ENCODE measurements at regions not wholly inside any gene's neighbourhood (a gene's known extent, or its start where the extent isn't known, plus 50 kb on each side); places are given as distances from the start of the nearest gene placed in this dataset.

DNA sequence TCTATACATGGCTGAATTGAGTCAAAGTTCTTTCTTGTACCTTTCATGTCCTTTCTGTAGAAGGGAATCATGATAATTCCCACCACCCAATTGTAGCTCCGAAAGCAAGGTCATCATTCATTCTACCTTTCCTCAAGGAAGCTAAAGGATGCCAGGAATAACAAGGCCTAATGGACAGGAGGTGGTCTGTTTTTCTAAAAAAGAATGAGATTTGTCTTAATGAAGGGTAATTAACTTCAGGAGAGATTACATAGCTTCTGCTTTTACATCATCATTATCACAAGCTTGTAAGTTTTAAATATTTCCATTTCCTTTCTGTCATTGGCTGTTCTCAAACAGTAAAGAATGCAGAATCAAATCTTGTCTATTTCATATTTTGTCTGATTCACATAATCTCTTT is 249.5 kb upstream of the SORCS1 start:
- Histone ChIP-seq H4K20me1 (ENCODE audit: control insufficient read depth, extremely low read depth, insufficient read depth, low read length) (no peaks in the 10 kb centered on the region), H3K27ac (ENCODE audit: insufficient read depth, low read length) (no peak overlapping the region), H3K9ac (ENCODE audit: insufficient read depth, low read length) (no peak overlapping the region), H2AFZ (ENCODE audit: low read length) (no peak overlapping the region), H3K4me2 (ENCODE audit: extremely low read depth, insufficient read depth, low read length) (no peak overlapping the region), H3K4me1 (ENCODE audit: control insufficient read depth, extremely low read depth, insufficient read depth, low read length) (no peaks in the 10 kb centered on the region), H3K79me2 (ENCODE audit: control insufficient read depth, insufficient read depth, low read length) (no peaks in the 10 kb centered on the region), H3K4me3 (replicated peaks in 1 of 4; ENCODE audit: control extremely low read depth in 1 of 4, insufficient read depth in 1 of 4, low read depth in 3 of 4, low read length in 4 of 4) (no peak overlapping the region), H3K27me3 (ENCODE audit: control insufficient read depth, insufficient read depth, low read length) (no peaks in the 10 kb centered on the region), H3K36me3 (ENCODE audit: control insufficient read depth, insufficient read depth, low read length) (no peaks in the 10 kb centered on the region), H3K9me3 (ENCODE audit: control insufficient read depth, insufficient read depth, low read depth, low read length) (no peaks in the 10 kb centered on the region)
- TF ChIP-seq, protein P1, sequence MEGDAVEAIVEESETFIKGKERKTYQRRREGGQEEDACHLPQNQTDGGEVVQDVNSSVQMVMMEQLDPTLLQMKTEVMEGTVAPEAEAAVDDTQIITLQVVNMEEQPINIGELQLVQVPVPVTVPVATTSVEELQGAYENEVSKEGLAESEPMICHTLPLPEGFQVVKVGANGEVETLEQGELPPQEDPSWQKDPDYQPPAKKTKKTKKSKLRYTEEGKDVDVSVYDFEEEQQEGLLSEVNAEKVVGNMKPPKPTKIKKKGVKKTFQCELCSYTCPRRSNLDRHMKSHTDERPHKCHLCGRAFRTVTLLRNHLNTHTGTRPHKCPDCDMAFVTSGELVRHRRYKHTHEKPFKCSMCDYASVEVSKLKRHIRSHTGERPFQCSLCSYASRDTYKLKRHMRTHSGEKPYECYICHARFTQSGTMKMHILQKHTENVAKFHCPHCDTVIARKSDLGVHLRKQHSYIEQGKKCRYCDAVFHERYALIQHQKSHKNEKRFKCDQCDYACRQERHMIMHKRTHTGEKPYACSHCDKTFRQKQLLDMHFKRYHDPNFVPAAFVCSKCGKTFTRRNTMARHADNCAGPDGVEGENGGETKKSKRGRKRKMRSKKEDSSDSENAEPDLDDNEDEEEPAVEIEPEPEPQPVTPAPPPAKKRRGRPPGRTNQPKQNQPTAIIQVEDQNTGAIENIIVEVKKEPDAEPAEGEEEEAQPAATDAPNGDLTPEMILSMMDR (conservative IDR thresholded peaks at IDR 0.05 in 1 of 2, IDR thresholded peaks at IDR 0.05 in 1 of 2; ENCODE audit: low read depth in 1 of 2, low read length in 2 of 2): no peak
- TF ChIP-seq EZH2 (IDR thresholded peaks at IDR 0.05; ENCODE audit: low read length, missing control alignments): no peak
- no peak for DNase-seq (ENCODE audit: low read depth in 2 of 2)

DNA sequence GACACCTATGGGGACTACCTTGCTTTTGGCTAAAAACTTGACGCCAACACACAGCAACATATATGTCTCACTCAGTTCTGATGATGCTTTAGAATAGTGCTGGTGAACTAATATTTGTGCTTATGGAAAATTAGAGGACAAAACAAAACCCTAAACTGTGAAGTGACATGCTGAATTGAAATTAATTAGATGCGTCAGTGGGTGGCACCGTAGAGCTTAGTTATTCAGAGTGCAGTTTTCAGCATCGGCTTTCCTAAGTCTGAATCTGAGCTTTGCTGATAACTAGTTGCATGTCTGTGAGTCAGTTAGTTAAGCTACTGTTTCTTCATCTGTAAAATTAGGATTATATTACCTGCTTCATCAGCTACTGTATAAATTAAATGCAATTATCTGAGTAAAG is 245.0 kb upstream of the SORCS1 start:
- H3K4me3 ChIP-seq (replicated peaks in 1 of 4; ENCODE audit: control extremely low read depth in 1 of 4, insufficient read depth in 1 of 4, low read depth in 3 of 4, low read length in 4 of 4): no peak overlapping the region
- no peak overlapping the region for H3K27ac ChIP-seq (ENCODE audit: insufficient read depth, low read length)
- no peaks in the 10 kb centered on the region for H4K20me1 ChIP-seq (ENCODE audit: control insufficient read depth, extremely low read depth, insufficient read depth, low read length)
- no peak overlapping the region for H3K9ac ChIP-seq (ENCODE audit: insufficient read depth, low read length)
- no peak for TF ChIP-seq EZH2 (IDR thresholded peaks at IDR 0.05; ENCODE audit: low read length, missing control alignments)
- no peak overlapping the region for H2AFZ ChIP-seq (ENCODE audit: low read length)
- H3K79me2 ChIP-seq (ENCODE audit: control insufficient read depth, insufficient read depth, low read length): no peaks in the 10 kb centered on the region
- H3K4me2 ChIP-seq (ENCODE audit: extremely low read depth, insufficient read depth, low read length): no peak overlapping the region
- H3K4me1 ChIP-seq (ENCODE audit: control insufficient read depth, extremely low read depth, insufficient read depth, low read length): no peaks in the 10 kb centered on the region
- no peaks in the 10 kb centered on the region for H3K36me3 ChIP-seq (ENCODE audit: control insufficient read depth, insufficient read depth, low read length)
- no peaks in the 10 kb centered on the region for H3K27me3 ChIP-seq (ENCODE audit: control insufficient read depth, insufficient read depth, low read length)
- H3K9me3 ChIP-seq (ENCODE audit: control insufficient read depth, insufficient read depth, low read depth, low read length): no peaks in the 10 kb centered on the region
- DNase-seq (ENCODE audit: low read depth in 2 of 2): peak; percentile 5 to 23

DNA sequence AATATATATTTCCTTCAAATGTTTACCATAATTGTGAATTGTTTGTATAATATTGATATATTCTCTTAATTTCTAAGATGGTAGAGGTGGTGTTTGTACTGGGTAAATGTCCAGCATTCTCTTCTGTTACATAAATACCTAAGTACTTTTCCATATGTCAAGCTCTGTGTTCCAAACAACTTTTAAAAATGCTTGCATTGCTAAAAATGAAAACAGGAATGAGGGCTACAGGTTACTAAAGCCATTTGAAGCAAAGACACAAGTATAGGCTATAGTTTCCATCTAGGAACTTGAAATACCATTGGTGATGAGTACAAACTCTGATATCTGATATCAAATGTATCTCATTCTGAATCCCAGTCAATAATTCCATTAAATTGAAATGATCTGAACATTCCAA is 233.6 kb upstream of the SORCS1 start:
- H2AFZ ChIP-seq (ENCODE audit: low read length): no peak overlapping the region
- H3K36me3 ChIP-seq (ENCODE audit: control insufficient read depth, insufficient read depth, low read length): no peaks in the 10 kb centered on the region
- TF ChIP-seq, protein P1 (conservative IDR thresholded peaks at IDR 0.05 in 1 of 2, IDR thresholded peaks at IDR 0.05 in 1 of 2; ENCODE audit: low read depth in 1 of 2, low read length in 2 of 2): no peak
- TF ChIP-seq EZH2 (IDR thresholded peaks at IDR 0.05; ENCODE audit: low read length, missing control alignments): no peak
- no peaks in the 10 kb centered on the region for H4K20me1 ChIP-seq (ENCODE audit: control insufficient read depth, extremely low read depth, insufficient read depth, low read length)
- H3K4me1 ChIP-seq (ENCODE audit: control insufficient read depth, extremely low read depth, insufficient read depth, low read length): no peaks in the 10 kb centered on the region
- H3K9me3 ChIP-seq (ENCODE audit: control insufficient read depth, insufficient read depth, low read depth, low read length): no peaks in the 10 kb centered on the region
- no peak overlapping the region for H3K4me3 ChIP-seq (replicated peaks in 1 of 4; ENCODE audit: control extremely low read depth in 1 of 4, insufficient read depth in 1 of 4, low read depth in 3 of 4, low read length in 4 of 4)
- no peaks in the 10 kb centered on the region for H3K27me3 ChIP-seq (ENCODE audit: control insufficient read depth, insufficient read depth, low read length)
- no peak overlapping the region for H3K27ac ChIP-seq (ENCODE audit: insufficient read depth, low read length)
- no peak overlapping the region for H3K9ac ChIP-seq (ENCODE audit: insufficient read depth, low read length)
- no peak overlapping the region for H3K4me2 ChIP-seq (ENCODE audit: extremely low read depth, insufficient read depth, low read length)
- H3K79me2 ChIP-seq (ENCODE audit: control insufficient read depth, insufficient read depth, low read length): no peaks in the 10 kb centered on the region
- no peak for DNase-seq (ENCODE audit: low read depth in 2 of 2)

All from fibroblast of lung (primary cell).